Testis (tissue), 2 donors: ENCODE measurements at regions not wholly inside any gene's neighbourhood (a gene's known extent, or its start where the extent isn't known, plus 50 kb on each side); places are given as distances from the start of the nearest gene placed in this dataset.
"Not testable (repeated sequence)": the region's sequence is repeated elsewhere in the genome, so short reads cannot be mapped to it uniquely, and the experiment has no call there.

ENCODE experiments used
- DNase-seq: peaks from one replicate; pipeline ENCODE4 v3.0.0-alpha.2; 2019
- H3K27ac ChIP-seq, 2 donors: fragments of 200-600 bp; sonication (generic); one replicate each; pipeline ENCODE4 v1.5.1; 2019
- H3K27me3 ChIP-seq: fragments of 200-600 bp; sonication (generic); one replicate; pipeline ENCODE4 v1.5.1; 2019
- H3K36me3 ChIP-seq: fragments of 200-600 bp; sonication (generic); one replicate; pipeline ENCODE4 v1.5.1; 2017; ENCODE audit warnings: low read depth; ENCODE audit errors: missing control alignments
- H3K4me1 ChIP-seq: fragments of 200-600 bp; sonication (generic); one replicate; pipeline ENCODE4 v1.5.1; 2019
- H3K4me3 ChIP-seq, 2 donors: fragments of 200-600 bp; sonication (generic); one replicate each; pipeline ENCODE4 v1.5.1; 2017 to 2019
- H3K9me3 ChIP-seq: fragments of 200-600 bp; sonication (generic); one replicate; pipeline ENCODE4 v1.5.1; 2017
- CTCF ChIP-seq, 3 experiments: fragments of 450-650 bp in 2 of 3; fragments of 200-600 bp in 1 of 3; sonication (generic) in 1 of 3; IDR thresholded peaks; one replicate each; pipeline ENCODE4 v1.5.1; 2016 to 2019; ENCODE audit warnings: antibody characterized with exemption in 3 of 3, mild to moderate bottlenecking in 2 of 3, moderate library complexity in 1 of 3
- POLR2A ChIP-seq: fragments of 450-650 bp; IDR thresholded peaks from one replicate; pipeline ENCODE4 v1.6.1; 2017; ENCODE audit warnings: antibody characterized with exemption, mild to moderate bottlenecking, moderate library complexity
- WGBS, 2 donors: methylation state at CpG; one replicate each; pipeline ENCODE4 v1.1.5; 2018; 5-methylcytosine and 5-hydroxymethylcytosine counted together
- intact Hi-C: fragments of 100-400 bp; cut with DNase I; formaldehyde crosslinking; loops from one replicate; pipeline ENCODE4 v1.15.1; 2023; ENCODE audit warnings: low total_unique reads

GRCh38 chr14:82999802-83000201 lies 1466.1 kb upstream of the SEL1L start:
- Histone ChIP-seq H3K27me3 (no peaks in the 10 kb centered on the region), H3K4me1 (no peaks in the 10 kb centered on the region), H3K9me3 (no peaks in the 10 kb centered on the region), H3K36me3 (no peaks in the 10 kb centered on the region), H3K4me3 (no peak overlapping the region), H3K27ac (no peak overlapping the region)
- no peak for DNase-seq
- TF ChIP-seq CTCF (IDR thresholded peaks at IDR 0.05) (peak in 1 of 3 experiments; percentile 16), POLR2A (no peak)
- intact Hi-C loops: no loop called here

- intact Hi-C loops: no loop called here
- H3K27ac ChIP-seq: no peak overlapping the region
- no peak overlapping the region for H3K4me3 ChIP-seq
- no peaks in the 10 kb centered on the region for H3K9me3 ChIP-seq
- DNase-seq: no peak
- H3K4me1 ChIP-seq: no peaks in the 10 kb centered on the region
- H3K27me3 ChIP-seq: no peaks in the 10 kb centered on the region
- WGBS, 2 donors: 73 to 84% methylated on average over 2 of the region's 2 CpGs
- no peak for TF ChIP-seq CTCF (IDR thresholded peaks at IDR 0.05)
- TF ChIP-seq POLR2A: no peak
- no peaks in the 10 kb centered on the region for H3K36me3 ChIP-seq
Measured at GRCh38 chr14:83004456-83005006, 1470.9 kb upstream of the SEL1L start.

- Histone ChIP-seq H3K27me3 (no peaks in the 10 kb centered on the region), H3K4me1 (no peaks in the 10 kb centered on the region), H3K36me3 (no peaks in the 10 kb centered on the region), H3K9me3 (no peaks in the 10 kb centered on the region), H3K27ac (no peak overlapping the region), H3K4me3 (no peak overlapping the region)
- TF ChIP-seq POLR2A (no peak), CTCF (IDR thresholded peaks at IDR 0.05) (no peak)
- no peak for DNase-seq
- 36 to 65% methylated on average over 1 of the region's 1 CpG for WGBS, 2 donors
- intact Hi-C loops: no loop called here
Measured at GRCh38 chr14:83006121-83006670, 1472.5 kb upstream of the SEL1L start.

GRCh38 chr14:83007052-83007451 lies 1473.4 kb upstream of the SEL1L start:
- DNase-seq, H3K4me3 ChIP-seq, H3K4me1 ChIP-seq, H3K9me3 ChIP-seq, intact Hi-C loops, H3K27ac ChIP-seq, H3K27me3 ChIP-seq, H3K36me3 ChIP-seq: not testable (repeated sequence)
- WGBS, 2 donors: 95 to 96% methylated on average over 7 of the region's 7 CpGs

GRCh38 chr14:83007641-83008225 lies 1474.1 kb upstream of the SEL1L start:
- intact Hi-C loops: no loop called here
- no peaks in the 10 kb centered on the region for H3K9me3 ChIP-seq
- H3K4me3 ChIP-seq: no peak overlapping the region
- DNase-seq: no peak
- no peak overlapping the region for H3K27ac ChIP-seq
- no peak for TF ChIP-seq CTCF (IDR thresholded peaks at IDR 0.05)
- no peak for TF ChIP-seq POLR2A
- H3K36me3 ChIP-seq: no peaks in the 10 kb centered on the region
- no peaks in the 10 kb centered on the region for H3K4me1 ChIP-seq
- 83 to 97% methylated on average over 1 of the region's 1 CpG for WGBS, 2 donors
- no peaks in the 10 kb centered on the region for H3K27me3 ChIP-seq
